Endothelial cell of umbilical vein (primary cell): ENCODE measurements at regions not wholly inside any gene's neighbourhood (a gene's known extent, or its start where the extent isn't known, plus 50 kb on each side); places are given as distances from the start of the nearest gene placed in this dataset.

Source experiments
- BruUV-seq: library from RNA; stranded (reverse); fragments of 400-500 nt; replicated peaks from 2 replicates; lab custom pipeline; 2021; lab: Mats Ljungman, UMichigan
- CTCF ChIA-PET: fragments of 300-600, 350-600 bp; sonication (Branson Sonifier 250); formaldehyde crosslinking; loops from one replicate; lab custom pipeline; 2021; ENCODE audit warnings: antibody characterized with exemption, inconsistent platforms; lab: Charles Lee
- POLR2A ChIA-PET: fragments of 300-600, 350-600 bp; sonication (Branson Sonifier 250); formaldehyde crosslinking; loops from one replicate; lab custom pipeline; 2021; ENCODE audit warnings: antibody characterized with exemption, inconsistent platforms; lab: Charles Lee
- DNase-seq: peaks from one replicate; pipeline ENCODE4 v3.0.0-alpha.2; 2011; ENCODE audit warnings: low read depth, low spot score
- FAIRE-seq: peaks from 2 replicates; lab custom pipeline; 2011; peaks lifted over from hg19 to GRCh38; lab: Jason Lieb, UNC
- H2AFZ ChIP-seq: 2 replicates; pipeline ENCODE4 v1.6.0; 2012; ENCODE audit warnings: low read depth, low read length, control low read depth, inconsistent platforms
- H3K27ac ChIP-seq: 2 replicates; pipeline ENCODE4 v1.5.1; 2011; ENCODE audit warnings: low read depth, mild to moderate bottlenecking, control low read depth, low read length, moderate library complexity; ENCODE audit not compliant: insufficient read depth
- H3K27me3 ChIP-seq, 2 experiments: 2 replicates each; pipeline versions ENCODE4 v1.6.0 to v1.6.1; 2011; ENCODE audit warnings: low read length in 2 of 2, mixed read lengths in 1 of 2; ENCODE audit not compliant: control insufficient read depth in 2 of 2, insufficient read depth in 2 of 2
- H3K36me3 ChIP-seq, 2 experiments: 2 replicates in 1 of 2; 3 replicates in 1 of 2; pipeline ENCODE4 v1.5.1; 2011; ENCODE audit warnings: low read length in 2 of 2, mild to moderate bottlenecking in 1 of 2, moderate library complexity in 1 of 2; ENCODE audit not compliant: control insufficient read depth in 2 of 2, insufficient read depth in 2 of 2; ENCODE audit errors: extremely low read depth in 1 of 2
- H3K4me1 ChIP-seq: 3 replicates; pipeline ENCODE4 v1.5.1; 2011; ENCODE audit warnings: mild to moderate bottlenecking, low read length; ENCODE audit not compliant: control insufficient read depth, insufficient read depth; ENCODE audit errors: extremely low read depth
- H3K4me2 ChIP-seq: 2 replicates; pipeline ENCODE4 v1.6.1; 2011; ENCODE audit warnings: low read length, control low read depth, mixed read lengths; ENCODE audit not compliant: insufficient read depth
- H3K4me3 ChIP-seq, 3 experiments: fragments of 200-600 bp in 1 of 3; sonication (generic), shearing (Covaris generic) in 1 of 3; replicated peaks in 1 of 3; 2 replicates each; pipeline ENCODE4 v1.5.1; 2011 to 2016; ENCODE audit warnings: control low read depth in 3 of 3, low read length in 3 of 3, mild to moderate bottlenecking in 2 of 3, inconsistent platforms in 1 of 3, low read depth in 1 of 3, moderate library complexity in 1 of 3; ENCODE audit not compliant: insufficient read depth in 1 of 3
- H3K79me2 ChIP-seq: 2 replicates; pipeline ENCODE4 v1.6.0; 2012; ENCODE audit warnings: low read length, inconsistent platforms; ENCODE audit not compliant: control insufficient read depth, insufficient read depth
- H3K9ac ChIP-seq: replicated peaks from 2 replicates; pipeline ENCODE3; 2011; ENCODE audit warnings: low read length, control low read depth; ENCODE audit not compliant: insufficient read depth; ENCODE audit errors: extremely low read depth
- H3K9me1 ChIP-seq: replicated peaks from 3 replicates; pipeline ENCODE4 v1.6.0; 2011; ENCODE audit warnings: mild to moderate bottlenecking, low read length; ENCODE audit not compliant: control insufficient read depth, insufficient read depth; ENCODE audit errors: extremely low read depth
- H3K9me3 ChIP-seq: replicated peaks from 2 replicates; pipeline ENCODE4 v1.5.1; 2012; ENCODE audit warnings: low read length, inconsistent platforms; ENCODE audit not compliant: control insufficient read depth, insufficient read depth
- H4K20me1 ChIP-seq: replicated peaks from 2 replicates; pipeline ENCODE3; 2011; ENCODE audit warnings: mild to moderate bottlenecking, low read length; ENCODE audit not compliant: control insufficient read depth, insufficient read depth; ENCODE audit errors: extremely low read depth
- CTCF ChIP-seq, 2 donors: IDR thresholded peaks; 1 replicate in 1 of 2; 2 replicates in 1 of 2; pipeline ENCODE4 v1.5.1; 2011; ENCODE audit warnings: low read length in 2 of 2, mild to moderate bottlenecking in 2 of 2, moderate library complexity in 2 of 2, control low read depth in 1 of 2, inconsistent platforms in 1 of 2, low read depth in 1 of 2; ENCODE audit not compliant: insufficient read depth in 1 of 2; ENCODE audit errors: extremely low read depth in 1 of 2
- EZH2 ChIP-seq: IDR thresholded peaks from 2 replicates; pipeline ENCODE4 v1.6.1; 2012; ENCODE audit warnings: borderline replicate concordance, low read depth, mild to moderate bottlenecking, moderate library complexity, low read length, inconsistent platforms; ENCODE audit not compliant: severe bottlenecking
- FOS ChIP-seq: IDR thresholded peaks from 2 replicates; pipeline ENCODE4 v1.6.1; 2011; ENCODE audit warnings: mild to moderate bottlenecking, low read length, moderate library complexity, borderline replicate concordance; ENCODE audit not compliant: insufficient read depth
- GATA2 ChIP-seq: IDR thresholded peaks from 2 replicates; pipeline ENCODE4 v1.7.0; 2011; ENCODE audit warnings: low read depth, mild to moderate bottlenecking, moderate library complexity, mixed read lengths, low read length; ENCODE audit not compliant: insufficient read length, insufficient read depth
- JUN ChIP-seq: IDR thresholded peaks from 2 replicates; pipeline ENCODE4 v1.6.1; 2011; ENCODE audit warnings: borderline replicate concordance, low read depth; ENCODE audit not compliant: insufficient read length, insufficient read depth
- MAX ChIP-seq: IDR thresholded peaks from 2 replicates; pipeline ENCODE4 v1.6.1; 2011; ENCODE audit not compliant: insufficient read depth, insufficient read length
- MYC ChIP-seq: IDR thresholded peaks from one replicate; pipeline ENCODE4 v1.6.1; 2011; ENCODE audit warnings: mild to moderate bottlenecking, low read depth, low read length
- POLR2A ChIP-seq: IDR thresholded peaks from 2 replicates; pipeline ENCODE4 v1.6.1; 2012; ENCODE audit warnings: low read depth, mild to moderate bottlenecking, control low read depth, low read length
- POLR2AphosphoS5 ChIP-seq: IDR thresholded peaks from 2 replicates; pipeline ENCODE4 v1.6.1; 2012; ENCODE audit warnings: low read depth, mild to moderate bottlenecking, control low read depth, low read length, moderate library complexity; ENCODE audit not compliant: insufficient read depth
- dilution Hi-C: fragments of 300-500 bp; cut with MboI; formaldehyde crosslinking; loops from one replicate; pipeline ENCODE4 v1.15.0; 2019; ENCODE audit warnings: low sequenced_read_pairs; ENCODE audit not compliant: extremely low pct_ligation_motif_present
- intact Hi-C: fragments of 100-400 bp; cut with micrococcal nuclease; formaldehyde crosslinking; loops from one replicate; pipeline ENCODE4 v1.10.0; 2022

GRCh38 chr3:79960594-79960993, 192.8 kb upstream of the ROBO1 start:
- H3K79me2 ChIP-seq: no peaks in the 10 kb centered on the region
- H4K20me1 ChIP-seq: no peaks in the 10 kb centered on the region
- ChIA-PET CTCF (no interaction called here), POLR2A (no interaction called here)
- no peak overlapping the region for H3K4me2 ChIP-seq
- no peaks in the 10 kb centered on the region for H3K27me3 ChIP-seq
- FAIRE-seq (no peak), DNase-seq (no peak)
- H3K9me1 ChIP-seq: no peaks in the 10 kb centered on the region
- no peaks in the 10 kb centered on the region for H3K4me1 ChIP-seq
- dilution Hi-C loops: no loop called here
- H3K9ac ChIP-seq: no peak overlapping the region
- no peak overlapping the region for H3K4me3 ChIP-seq
- H3K27ac ChIP-seq: no peak overlapping the region
- peak overlapping the region; percentile 48 for H2AFZ ChIP-seq
- BruUV-seq: no TSS peak
- H3K9me3 ChIP-seq: no peaks in the 10 kb centered on the region
- no peaks in the 10 kb centered on the region for H3K36me3 ChIP-seq
- TF ChIP-seq POLR2A (no peak), FOS (peak; percentile 8)
- intact Hi-C loops: no loop called here

GRCh38 chr3:79957066-79957465, 189.3 kb upstream of the ROBO1 start:
- H3K9me1 ChIP-seq: no peaks in the 10 kb centered on the region
- intact Hi-C loops (no loop called here), dilution Hi-C loops (no loop called here)
- POLR2A ChIA-PET: no interaction called here
- H3K4me3 ChIP-seq: no peak overlapping the region
- no peak overlapping the region for H3K4me2 ChIP-seq
- no TSS peak for BruUV-seq
- H3K79me2 ChIP-seq: no peaks in the 10 kb centered on the region
- no peaks in the 10 kb centered on the region for H4K20me1 ChIP-seq
- H3K9ac ChIP-seq: no peak overlapping the region
- no peak overlapping the region for H3K27ac ChIP-seq
- no peaks in the 10 kb centered on the region for H3K36me3 ChIP-seq
- peak; percentile 24 for FAIRE-seq
- H3K9me3 ChIP-seq: no peaks in the 10 kb centered on the region
- DNase-seq: no peak
- H2AFZ ChIP-seq: no peak overlapping the region
- no peaks in the 10 kb centered on the region for H3K4me1 ChIP-seq
- H3K27me3 ChIP-seq: no peaks in the 10 kb centered on the region
- TF ChIP-seq MAX (no peak), EZH2 (no peak), MYC (no peak), FOS (no peak), POLR2A (no peak), GATA2 (no peak), CTCF (IDR thresholded peaks at IDR 0.05; ENCODE audit: extremely low read depth in 1 of 2, insufficient read depth in 1 of 2, low read depth in 1 of 2, low read length in 2 of 2) (no peak), JUN (no peak), POLR2AphosphoS5 (no peak)
- CTCF ChIA-PET: no interaction called here
